Forelimb muscle (tissue), 1 donor: ENCODE measurements at regions not wholly inside any gene's neighbourhood (a gene's known extent, or its start where the extent isn't known, plus 50 kb on each side); places are given as distances from the start of the nearest gene placed in this dataset.

Experiments
- DNase-seq: peaks from one replicate; pipeline ENCODE4 v3.0.0-alpha.2; 2013; ENCODE audit warnings: low read depth

DNA sequence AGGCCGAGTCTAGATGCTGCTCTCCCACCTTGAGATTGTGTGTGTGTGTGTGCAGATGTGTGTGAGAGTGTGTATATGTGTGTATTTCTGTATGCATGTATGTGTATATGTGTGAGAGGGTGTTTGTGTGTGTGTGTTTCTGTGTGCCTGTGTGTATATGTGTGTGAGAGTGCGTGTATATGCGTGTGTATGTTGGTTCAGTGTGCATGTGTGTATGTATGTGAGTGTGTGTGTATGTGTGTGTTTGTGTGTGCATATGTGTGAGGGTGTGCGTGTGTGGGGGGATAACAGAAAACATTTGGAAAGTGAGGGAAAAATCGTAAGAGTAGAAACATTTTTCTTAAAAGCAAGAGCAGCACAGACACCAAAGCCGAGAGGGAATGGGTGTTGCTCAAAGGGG lies 309.1 kb downstream of the NDUFA10 start:
- no peak for DNase-seq

DNA sequence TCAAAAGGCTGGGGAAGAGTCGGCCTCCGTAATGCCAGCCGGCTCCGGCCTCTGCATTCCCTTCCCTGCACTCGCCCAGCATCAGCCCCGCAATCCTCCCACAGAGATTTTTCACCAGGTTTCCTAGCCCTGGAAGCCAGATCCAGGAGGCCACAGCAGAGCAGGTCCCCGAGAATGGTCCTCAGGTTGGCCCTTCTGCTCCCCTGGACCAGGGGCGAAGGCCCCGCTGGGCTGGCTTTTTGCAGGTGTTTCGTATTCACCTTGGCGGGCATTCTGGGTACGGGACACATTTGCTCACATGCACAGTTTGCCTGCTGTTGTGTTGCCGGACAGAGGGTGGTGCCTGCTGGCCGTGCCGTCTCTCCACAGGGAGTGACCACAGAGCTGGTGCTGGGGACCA lies 309.5 kb downstream of the NDUFA10 start:
- no peak for DNase-seq

DNA sequence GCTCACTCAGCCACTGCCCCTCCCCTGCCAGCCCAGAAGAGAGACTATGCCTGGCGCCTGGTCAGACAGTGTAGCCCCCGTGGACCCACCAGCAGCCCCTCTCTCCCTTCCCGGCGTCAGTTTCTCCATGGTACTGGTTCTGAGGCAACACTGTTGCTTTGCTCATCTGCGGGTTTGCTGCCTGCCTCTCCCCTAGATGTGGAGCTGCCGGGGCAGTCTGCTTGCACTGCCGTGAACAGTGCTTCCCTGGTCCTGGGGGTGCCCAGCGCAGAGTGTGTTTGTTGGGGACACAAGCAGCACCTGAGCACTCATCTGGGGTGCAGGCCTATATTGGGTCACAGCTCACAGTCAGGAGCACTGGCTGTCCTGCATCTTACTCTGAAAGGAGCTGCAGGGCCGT lies 309.9 kb downstream of the NDUFA10 start:
- no peak for DNase-seq

DNA sequence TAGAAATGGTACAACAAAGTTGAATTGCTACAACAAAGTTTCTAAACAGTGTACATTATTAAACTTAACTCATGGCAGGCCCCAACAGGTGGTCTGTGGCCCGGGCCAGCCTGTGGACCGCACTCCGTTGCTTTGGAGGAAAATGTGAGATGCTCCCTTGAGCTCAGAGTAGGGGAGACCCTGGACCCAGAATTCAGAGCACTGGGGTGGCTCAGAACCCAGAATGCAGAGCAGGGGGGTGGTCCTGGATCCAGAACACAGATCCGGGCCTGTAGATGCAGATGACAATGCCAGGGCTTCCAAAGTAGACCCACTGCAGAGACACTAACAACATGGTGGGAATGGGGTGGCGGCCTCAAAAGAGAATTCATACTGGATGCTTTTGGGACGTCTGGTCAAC lies 311.0 kb downstream of the NDUFA10 start:
- no peak for DNase-seq

DNA sequence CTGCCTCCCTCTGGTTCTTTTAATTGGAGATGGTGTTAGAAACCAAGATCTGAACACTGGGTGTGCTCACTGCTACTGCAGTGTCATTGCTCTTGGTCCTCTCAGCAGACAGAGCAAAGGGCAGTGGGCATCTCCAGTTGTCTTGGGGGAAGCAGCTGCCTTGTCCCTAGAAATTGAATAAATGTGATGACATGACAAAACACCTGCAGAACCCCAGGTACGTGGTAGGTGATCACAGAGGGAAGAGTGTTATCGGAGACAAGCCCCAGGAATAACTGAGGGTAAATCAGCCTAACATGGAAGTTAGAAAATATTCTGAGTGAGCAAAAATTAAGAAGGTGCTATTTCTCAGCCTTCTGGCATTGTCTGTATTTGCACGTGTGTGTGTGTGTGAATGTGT lies 311.9 kb upstream of the HDAC4 start:
- no peak for DNase-seq

DNA sequence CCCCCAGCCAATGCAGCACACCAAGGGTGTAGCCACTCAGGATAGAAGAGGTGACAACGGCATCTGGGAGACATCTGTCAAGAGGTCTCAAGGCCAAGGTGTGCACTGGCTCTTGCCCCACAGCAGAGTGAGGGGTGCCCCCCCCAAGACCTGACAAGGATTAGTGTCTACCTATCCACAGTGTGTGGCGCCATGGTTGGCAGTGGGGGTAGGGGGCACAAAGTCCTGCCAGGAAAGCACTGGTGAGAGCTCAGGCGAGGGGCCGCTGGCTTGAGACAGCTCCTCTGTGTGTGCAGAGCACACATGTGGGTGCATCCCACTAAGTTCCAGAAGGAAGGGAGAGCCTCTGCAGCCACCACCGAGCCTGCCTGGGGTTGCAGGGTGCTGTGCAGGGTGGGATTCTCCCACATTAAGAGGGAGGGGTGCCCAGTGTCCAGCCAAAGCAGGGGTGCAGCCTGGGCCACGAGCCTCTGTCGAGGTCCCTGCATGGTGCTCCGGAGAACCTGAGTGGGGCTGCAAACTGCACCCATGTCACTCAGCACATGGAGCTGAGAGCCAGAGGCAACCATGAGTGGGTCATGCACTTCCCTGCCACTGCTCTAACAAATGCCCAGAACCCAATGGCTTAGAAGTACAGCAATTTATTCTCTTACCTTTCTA lies 311.2 kb upstream of the HDAC4 start:
- no peak for DNase-seq

DNA sequence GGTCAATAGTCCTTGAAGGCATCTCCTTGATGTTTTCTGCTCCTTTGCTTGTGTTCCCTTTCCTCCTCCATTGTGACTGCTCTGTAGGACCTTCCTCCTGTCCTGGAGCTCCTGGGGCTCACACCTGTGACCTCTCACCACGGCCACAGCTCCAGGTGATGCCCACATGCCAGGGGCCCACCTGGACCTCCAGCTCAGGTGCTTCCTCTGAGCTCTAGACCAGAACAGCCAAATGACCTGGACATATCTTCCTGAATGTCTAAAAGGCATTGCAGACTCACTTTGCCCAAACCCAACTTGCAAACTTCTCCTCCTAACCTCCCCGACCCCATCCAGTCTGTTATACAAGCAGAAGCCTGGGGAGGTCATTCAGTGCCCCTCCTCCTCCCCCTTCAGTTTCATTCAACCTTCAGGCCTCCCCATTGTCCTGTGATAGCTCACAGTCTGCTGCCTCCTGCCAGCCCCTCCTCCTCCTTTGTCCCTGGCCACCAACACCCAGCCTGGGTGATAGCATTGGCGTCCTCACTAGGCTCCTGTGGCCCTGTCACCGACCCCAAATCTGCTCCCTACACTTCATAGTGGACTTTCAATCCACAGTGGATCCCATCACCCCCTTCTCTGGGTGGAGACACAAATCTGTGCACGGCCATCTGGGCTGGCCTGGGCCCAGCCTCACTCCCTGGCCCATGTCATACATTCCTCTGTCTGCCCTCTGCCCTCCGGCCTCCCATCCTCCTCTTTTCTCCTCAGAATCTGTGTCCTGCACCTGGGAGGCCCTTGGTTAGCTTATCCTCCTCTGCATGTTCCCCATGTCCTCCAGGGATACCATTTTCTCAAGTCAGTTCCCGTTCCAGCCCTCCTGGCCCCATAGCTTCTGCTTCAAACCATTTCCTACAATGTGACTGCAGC lies 310.4 kb upstream of the HDAC4 start:
- no peak for DNase-seq

DNA sequence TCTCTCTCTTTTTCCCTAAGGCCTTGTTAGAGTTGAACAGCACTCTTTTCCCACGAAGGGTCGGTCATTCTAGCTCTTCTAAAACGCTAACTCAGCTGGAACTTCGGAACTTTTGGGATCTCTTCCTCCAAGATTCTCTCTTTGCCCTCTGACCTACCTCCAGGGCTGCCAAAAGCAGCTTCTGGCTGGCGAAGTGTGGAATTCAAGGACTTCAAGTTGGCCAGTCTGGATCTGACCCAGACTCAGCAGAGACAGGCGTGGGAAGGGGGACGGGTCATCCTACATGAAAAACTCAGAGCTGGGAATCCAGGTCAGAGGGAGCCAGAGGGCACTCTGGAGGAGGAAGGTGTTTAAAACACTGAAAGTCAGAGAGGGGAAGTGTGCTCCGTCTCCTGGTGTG lies 305.5 kb upstream of the HDAC4 start:
- no peak for DNase-seq

DNA sequence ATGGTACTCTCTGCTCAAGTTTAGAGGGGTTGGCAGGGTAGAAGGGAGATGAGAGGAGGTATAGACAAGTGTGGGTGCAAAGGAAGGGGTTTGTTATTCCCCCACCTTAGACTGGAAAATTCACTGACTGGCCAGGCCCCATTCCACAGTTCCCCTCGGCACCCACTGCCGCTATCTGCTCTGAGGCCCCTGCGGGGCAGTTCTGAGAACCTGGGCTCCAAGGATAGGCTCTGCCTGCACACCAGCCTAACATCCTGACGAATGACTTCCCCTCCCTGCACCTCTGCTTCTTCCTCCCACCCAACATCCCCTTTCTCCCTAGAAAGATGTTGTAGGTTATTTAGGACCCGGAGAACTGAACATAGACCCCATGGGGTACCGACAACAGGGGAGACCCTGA lies 303.9 kb upstream of the HDAC4 start:
- DNase-seq = no peak

DNA sequence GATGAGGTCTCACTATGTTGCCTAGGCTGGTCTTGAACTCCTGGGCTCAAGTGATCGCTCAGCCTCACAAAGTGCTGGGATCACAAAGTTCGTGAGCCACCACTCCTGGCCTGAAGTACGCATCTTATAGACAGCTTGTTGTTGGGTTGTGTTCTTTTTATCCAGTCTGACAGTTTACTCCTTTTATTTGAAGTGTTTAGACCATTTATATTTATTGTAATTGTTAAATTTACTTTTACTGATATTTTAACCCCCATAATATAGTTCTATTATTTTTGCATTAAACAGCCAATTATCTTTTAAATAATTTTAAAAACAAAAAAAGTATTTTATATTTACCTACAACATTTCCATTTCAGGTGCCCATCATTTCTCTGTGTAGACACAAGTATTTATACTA lies 303.0 kb upstream of the HDAC4 start:
- no peak for DNase-seq

DNA sequence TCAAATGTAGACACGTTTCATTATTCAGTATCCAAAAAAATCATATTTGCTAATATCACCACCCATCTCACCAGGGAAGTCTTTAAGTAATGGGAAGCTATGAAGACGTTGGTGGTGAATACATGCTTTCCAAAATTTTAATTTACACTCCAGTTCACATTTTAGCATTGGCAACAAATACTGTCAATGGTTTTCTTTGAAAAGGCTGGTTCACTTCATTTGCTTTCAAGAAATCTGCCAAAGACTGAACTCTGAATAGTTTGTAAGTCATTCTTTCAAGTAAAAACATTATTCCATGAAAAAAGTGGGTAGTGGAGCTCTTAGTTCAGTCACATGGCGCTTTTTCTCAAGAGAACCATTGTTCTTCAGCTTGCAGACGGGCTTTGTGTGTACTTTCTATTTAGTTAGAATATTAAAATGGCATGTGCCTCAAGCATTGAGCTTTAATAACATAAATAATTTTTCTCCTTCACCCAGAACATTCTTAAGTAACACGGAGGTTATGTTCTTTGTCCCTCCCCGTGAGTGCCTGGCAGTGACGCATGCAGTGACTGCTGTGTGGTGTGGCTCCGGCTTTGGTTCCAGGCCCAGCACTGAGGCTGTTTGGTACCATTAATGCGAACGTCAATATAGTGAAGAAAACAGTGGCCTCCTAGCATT lies 300.0 kb upstream of the HDAC4 start:
- no peak for DNase-seq

DNA sequence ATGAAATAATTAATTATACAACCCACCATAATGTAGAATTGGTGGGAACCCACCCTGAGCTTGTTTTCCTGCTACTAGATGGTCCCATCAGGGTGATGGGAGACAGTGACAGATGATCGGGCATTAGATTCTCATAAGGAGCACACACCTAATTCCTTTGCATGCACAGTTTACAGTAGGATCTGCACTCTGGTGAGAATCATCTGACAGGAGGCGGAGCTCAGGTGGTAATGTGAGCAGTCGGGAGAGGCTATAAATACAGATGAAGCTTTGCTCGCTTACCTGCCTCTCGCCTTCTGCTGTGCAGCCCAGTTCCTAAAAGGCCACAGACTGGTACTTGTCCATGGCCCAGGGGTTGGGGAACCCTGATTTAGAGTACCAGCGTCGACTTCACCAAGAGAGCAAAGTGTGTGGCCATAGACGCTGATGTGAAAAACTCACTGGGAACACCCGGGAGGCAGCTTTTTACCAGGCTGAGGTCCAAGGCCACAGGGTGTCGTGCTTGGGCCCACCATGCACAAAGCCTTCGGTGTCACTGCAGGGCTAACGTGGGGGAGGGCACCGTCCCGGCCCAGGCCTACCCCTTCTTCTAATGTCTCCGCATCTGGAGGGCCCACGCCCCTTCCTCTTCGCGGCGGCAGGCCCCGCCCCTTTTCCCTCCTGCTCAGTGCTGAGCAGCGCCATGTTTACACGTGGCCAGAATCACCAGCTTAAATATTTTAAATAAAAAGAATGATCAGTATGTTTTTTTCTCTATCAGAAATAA lies 296.8 kb upstream of the HDAC4 start:
- DNase-seq = no peak

DNA sequence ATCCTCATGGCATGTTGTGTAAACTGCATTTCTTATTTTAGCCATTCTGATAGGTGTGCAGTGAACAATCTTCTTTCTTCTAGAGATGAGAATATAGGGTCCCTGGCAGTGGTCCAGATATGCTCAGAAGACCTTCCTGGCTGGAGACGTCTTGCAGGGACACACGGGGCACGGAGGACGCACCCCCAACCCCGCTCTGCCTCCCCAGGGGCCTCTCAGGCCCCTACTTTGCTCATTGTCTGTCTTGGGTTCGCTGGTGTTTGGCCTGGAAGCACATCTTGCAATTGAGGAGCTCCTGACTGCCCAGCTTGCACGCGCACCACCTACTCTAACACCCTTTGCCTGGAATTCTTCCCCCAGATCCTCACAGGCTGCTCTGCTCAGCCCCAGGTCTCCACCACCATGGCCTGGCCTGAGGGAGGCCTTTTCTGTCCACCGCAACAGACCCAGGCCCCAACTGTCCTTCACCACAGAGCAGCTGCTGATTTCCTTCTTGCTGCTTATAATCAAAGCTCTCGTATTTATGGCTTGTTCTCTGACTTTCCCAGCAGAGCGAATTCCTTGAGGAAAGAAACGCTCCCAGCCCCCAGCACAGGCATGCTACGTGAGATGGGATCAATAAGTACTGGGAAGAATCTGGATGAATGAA lies 295.9 kb upstream of the HDAC4 start:
- DNase-seq = no peak

DNA sequence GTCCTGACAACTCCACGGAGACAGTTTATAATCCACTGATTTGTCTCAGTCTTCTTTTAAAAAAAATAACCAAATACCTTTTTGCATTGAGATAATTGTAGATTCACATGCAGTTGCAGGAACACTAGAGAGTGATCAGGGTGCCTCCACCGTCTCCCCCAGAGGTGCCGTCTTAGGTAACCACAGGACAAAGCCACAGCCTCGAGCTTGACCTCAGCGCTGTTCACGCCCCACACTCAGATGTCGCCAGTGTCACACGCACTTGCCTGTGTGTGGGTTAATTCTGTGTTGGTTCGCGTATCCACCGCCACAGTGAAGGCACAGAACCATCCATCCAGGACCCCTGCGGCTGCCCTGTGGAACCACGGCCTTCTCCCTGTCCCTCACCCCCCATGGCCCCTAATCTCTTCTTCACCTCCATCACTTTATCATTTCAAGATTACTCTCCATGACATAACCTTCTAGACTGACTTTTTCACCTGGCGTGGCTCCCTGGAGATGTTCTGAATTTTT lies 295.0 kb upstream of the HDAC4 start:
- DNase-seq = no peak

DNA sequence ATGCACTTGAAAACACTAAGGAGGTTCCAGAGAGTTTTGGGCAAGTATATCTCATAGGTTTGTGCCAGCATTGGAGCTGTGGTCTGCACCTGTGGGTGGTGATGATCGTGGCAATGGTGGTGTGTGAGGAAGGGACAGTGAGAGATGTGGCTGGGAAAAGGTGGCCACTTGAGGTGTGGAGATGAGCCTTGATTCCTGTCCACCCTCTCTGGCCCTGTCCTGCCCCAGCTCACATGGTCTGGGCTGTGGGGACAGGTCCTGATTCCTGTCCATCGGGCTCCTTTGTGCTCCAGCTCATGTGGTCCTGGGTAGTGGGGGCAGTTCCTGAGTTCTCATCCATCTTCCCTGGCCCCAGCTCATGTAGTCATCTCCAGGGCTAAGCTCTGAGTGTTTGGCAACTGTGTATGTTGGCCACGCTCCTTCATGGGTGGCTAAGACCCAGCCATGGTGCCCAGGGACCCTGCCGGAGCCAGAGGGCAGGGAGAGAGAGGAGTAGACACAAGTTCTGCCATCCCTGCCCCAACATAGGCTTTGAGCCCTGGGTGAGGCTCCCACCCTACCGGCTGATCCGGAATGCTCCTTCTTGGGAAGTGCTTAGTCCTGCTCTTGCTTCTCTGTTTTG lies 294.4 kb upstream of the HDAC4 start:
- no peak for DNase-seq

DNA sequence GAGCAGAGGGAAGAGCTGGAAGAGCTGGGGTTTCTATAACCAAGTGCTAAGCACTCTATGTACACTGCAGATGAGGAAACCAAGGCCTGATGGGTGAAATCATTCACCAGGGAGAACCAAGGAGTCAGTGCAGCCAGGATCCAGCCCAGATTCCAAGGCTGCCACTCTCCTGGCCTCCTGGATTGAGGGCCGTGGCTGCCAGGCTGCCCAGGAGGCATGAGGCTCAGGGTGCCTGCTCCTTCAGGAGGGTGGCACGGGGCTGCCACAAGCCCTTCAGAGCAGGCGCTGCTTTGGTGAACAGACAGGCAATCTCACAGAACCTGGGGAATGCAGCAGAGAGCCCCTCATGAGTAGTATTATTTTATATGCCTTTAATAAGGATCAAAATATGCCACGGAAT lies 293.7 kb upstream of the HDAC4 start:
- DNase-seq = no peak

DNA sequence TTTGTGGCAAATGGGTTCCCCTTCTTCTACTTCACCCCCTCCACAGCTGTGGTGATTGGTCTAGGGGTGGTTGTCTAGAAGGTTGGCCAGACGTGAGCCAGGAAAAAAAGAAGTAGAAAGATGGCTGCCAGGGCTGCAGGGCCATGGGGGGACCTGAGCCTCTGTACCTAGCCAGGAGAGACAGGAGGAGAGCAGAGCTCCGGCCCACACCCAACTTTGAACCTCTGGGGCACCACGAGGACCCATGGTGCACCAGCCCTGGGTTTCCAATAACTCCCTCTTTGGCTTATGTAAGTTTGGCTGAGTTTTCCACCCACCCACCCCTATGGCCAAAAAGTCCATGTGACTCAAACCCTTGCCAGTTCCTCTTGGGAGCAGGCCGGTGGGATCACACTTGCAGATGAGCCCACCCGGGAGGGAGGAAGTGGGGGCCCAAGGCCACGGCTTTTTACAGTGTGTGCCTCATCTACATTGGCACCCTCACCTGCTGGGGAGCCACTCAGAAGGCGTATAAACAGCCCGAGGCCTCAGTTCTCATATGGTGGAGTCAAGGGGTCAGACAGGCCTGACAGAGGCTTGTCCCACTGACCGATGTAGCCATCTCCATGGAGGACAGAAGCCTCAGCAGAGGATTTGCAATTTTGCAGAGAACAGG lies 293.1 kb upstream of the HDAC4 start:
- no peak for DNase-seq

DNA sequence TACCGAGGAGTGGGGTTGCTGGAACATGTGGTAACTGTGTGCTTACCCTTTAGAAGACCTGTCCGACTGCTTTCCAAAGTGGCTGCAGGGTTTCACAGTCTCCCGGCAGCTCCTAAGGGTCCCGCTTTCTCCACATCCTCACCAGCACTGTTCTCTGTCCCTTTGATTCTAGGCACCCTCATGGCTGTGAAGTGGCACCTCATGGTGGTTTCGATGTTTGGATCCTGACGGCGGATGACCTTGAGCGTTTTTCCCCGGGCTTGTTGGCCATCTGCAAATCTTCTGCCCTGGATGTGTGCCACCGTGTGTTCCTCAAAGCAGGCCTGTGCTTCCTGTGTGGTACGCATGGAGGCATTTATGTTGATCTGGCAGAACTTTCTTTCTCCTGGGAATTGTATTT lies 292.5 kb upstream of the HDAC4 start:
- no peak for DNase-seq

DNA sequence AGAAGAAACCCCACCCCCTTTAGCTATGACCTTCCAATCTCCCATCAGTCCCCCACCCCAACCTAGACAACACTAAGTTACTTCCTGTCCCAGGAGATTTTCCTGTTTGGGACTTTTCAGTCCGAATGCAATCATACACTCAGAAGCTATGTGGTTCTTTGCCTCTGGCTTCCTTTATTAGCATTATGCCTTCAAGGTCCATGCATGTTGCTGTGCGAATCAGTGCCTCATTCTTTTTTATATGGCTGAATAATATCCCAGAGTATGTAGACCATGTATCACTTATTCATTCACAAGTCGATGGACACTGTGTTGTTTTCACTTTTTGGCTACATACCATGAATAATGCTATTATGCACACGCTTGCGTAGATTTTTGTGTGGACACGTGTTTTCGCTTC lies 292.1 kb upstream of the HDAC4 start:
- DNase-seq = no peak

DNA sequence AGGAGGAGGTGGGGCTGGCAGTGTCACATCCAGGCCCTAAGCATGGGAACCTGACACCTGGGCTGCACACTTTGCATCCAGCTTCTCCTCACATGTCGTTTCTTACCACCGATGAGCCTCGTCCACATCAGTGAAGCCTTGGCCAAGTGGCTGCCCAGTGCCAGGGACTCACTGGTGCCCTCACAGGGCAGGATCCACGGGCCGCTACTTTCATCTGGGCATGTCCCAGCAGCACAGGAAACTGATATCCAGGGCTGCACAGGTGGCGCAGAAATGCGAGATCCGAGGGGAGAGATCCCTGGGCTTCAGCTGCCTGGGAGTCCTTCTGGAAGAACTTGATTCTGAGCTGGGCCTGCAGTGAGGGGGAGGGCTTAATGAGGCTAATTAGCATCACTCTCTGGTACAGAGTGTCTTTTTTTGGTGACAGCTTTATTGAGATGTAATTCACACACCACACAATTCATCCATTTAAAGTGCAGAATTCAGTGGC lies 291.6 kb upstream of the HDAC4 start:
- DNase-seq = no peak
